Activated naive CD4-positive, alpha-beta T cell treated with anti-CD3 and anti-CD28 coated beads for 36 hours (primary cell): ENCODE measurements at regions not wholly inside any gene's neighbourhood (a gene's known extent, or its start where the extent isn't known, plus 50 kb on each side); places are given as distances from the start of the nearest gene placed in this dataset.

Experiments used
- CTCF ChIA-PET: fragments of 350-600 bp; sonication (Branson Sonifier 250); formaldehyde crosslinking; loops from one replicate; lab custom pipeline; 2021; ENCODE audit warnings: antibody characterized with exemption; lab: Charles Lee
- DNase-seq: peaks from one replicate; pipeline ENCODE4 v3.0.0-alpha.2; 2020
- H3K27ac Mint-ChIP-seq: one replicate; pipeline ENCODE4 v1.8.0; 2021; ENCODE audit warnings: mild to moderate bottlenecking, mixed read lengths
- H3K27me3 Mint-ChIP-seq: one replicate; pipeline ENCODE4 v1.8.0; 2021; ENCODE audit warnings: low read depth, mixed read lengths
- H3K36me3 Mint-ChIP-seq: one replicate; pipeline ENCODE4 v1.8.0; 2021; ENCODE audit warnings: low read depth, mixed read lengths
- H3K4me1 Mint-ChIP-seq: one replicate; pipeline ENCODE4 v1.8.0; 2021; ENCODE audit warnings: low read depth, mixed read lengths
- H3K4me3 Mint-ChIP-seq: one replicate; pipeline ENCODE4 v1.8.0; 2021; ENCODE audit warnings: mild to moderate bottlenecking, moderate library complexity, mixed read lengths
- H3K9me3 Mint-ChIP-seq: one replicate; pipeline ENCODE4 v1.8.0; 2021; ENCODE audit warnings: mixed read lengths
- intact Hi-C: fragments of 100-400 bp; cut with micrococcal nuclease; formaldehyde crosslinking; loops from one replicate; pipeline ENCODE4 v1.15.1; 2023

- Mint-ChIP-seq H3K27ac (no peak overlapping the region), H3K4me3 (no peak overlapping the region), H3K9me3 (no peaks in the 10 kb centered on the region), H3K27me3 (peaks cover 4% of the 10 kb centered on the region), H3K4me1 (no peaks in the 10 kb centered on the region), H3K36me3 (no peaks in the 10 kb centered on the region)
- intact Hi-C loops = no loop called here
- DNase-seq = no peak
- CTCF ChIA-PET = no interaction called here
Observed at GRCh38 chr10:121690152-121690848, 92.1 kb upstream of the FGFR2 start.

GRCh38 chr10:121687095-121687813, 89.0 kb upstream of the FGFR2 start:
- no peak overlapping the region for H3K4me3 Mint-ChIP-seq
- H3K4me1 Mint-ChIP-seq = no peaks in the 10 kb centered on the region
- peaks cover 9% of the 10 kb centered on the region for H3K27me3 Mint-ChIP-seq
- no peak for DNase-seq
- H3K36me3 Mint-ChIP-seq = no peaks in the 10 kb centered on the region
- CTCF ChIA-PET = interaction anchor here (1.2 kb wide), 1 partner anchor 24 kb away, joined by 3 read pairs; no protein-coding TSS in a partner anchor
- no peaks in the 10 kb centered on the region for H3K9me3 Mint-ChIP-seq
- H3K27ac Mint-ChIP-seq = no peak overlapping the region
- intact Hi-C loops = no loop called here

- Mint-ChIP-seq H3K4me3 (no peak overlapping the region), H3K27me3 (peaks cover 11% of the 10 kb centered on the region), H3K36me3 (no peaks in the 10 kb centered on the region), H3K27ac (no peak overlapping the region), H3K9me3 (no peaks in the 10 kb centered on the region), H3K4me1 (no peaks in the 10 kb centered on the region)
- no peak for DNase-seq
- CTCF ChIA-PET = no interaction called here
- intact Hi-C loops = no loop called here
Observed at GRCh38 chr10:121684276-121684675, 86.0 kb upstream of the FGFR2 start.

GRCh38 chr10:121683816-121684215, 85.6 kb upstream of the FGFR2 start:
- Mint-ChIP-seq H3K4me3 (no peak overlapping the region), H3K4me1 (no peaks in the 10 kb centered on the region), H3K27ac (no peak overlapping the region), H3K27me3 (peaks cover 14% of the 10 kb centered on the region), H3K36me3 (no peaks in the 10 kb centered on the region), H3K9me3 (no peaks in the 10 kb centered on the region)
- intact Hi-C loops = no loop called here
- no peak for DNase-seq
- CTCF ChIA-PET = no interaction called here

- Mint-ChIP-seq H3K4me1 (no peaks in the 10 kb centered on the region), H3K27ac (no peak overlapping the region), H3K4me3 (no peak overlapping the region), H3K9me3 (peaks cover 4% of the 10 kb centered on the region), H3K27me3 (peaks cover 16% of the 10 kb centered on the region), H3K36me3 (no peaks in the 10 kb centered on the region)
- no peak for DNase-seq
- CTCF ChIA-PET = no interaction called here
- intact Hi-C loops = no loop called here
Observed at GRCh38 chr10:121683366-121683765, 85.1 kb upstream of the FGFR2 start.

GRCh38 chr10:121681997-121682687, 83.9 kb upstream of the FGFR2 start:
- CTCF ChIA-PET = interaction anchor here (1.0 kb wide), 1 partner anchor 12 kb away, joined by 3 read pairs; no protein-coding TSS in a partner anchor
- no peak overlapping the region for H3K4me3 Mint-ChIP-seq
- no peaks in the 10 kb centered on the region for H3K36me3 Mint-ChIP-seq
- peaks cover 16% of the 10 kb centered on the region for H3K27me3 Mint-ChIP-seq
- peaks cover 5% of the 10 kb centered on the region for H3K9me3 Mint-ChIP-seq
- intact Hi-C loops = no loop called here
- H3K4me1 Mint-ChIP-seq = no peaks in the 10 kb centered on the region
- DNase-seq = no peak
- H3K27ac Mint-ChIP-seq = no peak overlapping the region

- intact Hi-C loops = no loop called here
- Mint-ChIP-seq H3K4me3 (no peak overlapping the region), H3K27ac (no peak overlapping the region), H3K36me3 (no peaks in the 10 kb centered on the region), H3K9me3 (peaks cover 5% of the 10 kb centered on the region), H3K27me3 (peaks cover 18% of the 10 kb centered on the region), H3K4me1 (no peaks in the 10 kb centered on the region)
- DNase-seq = no peak
- CTCF ChIA-PET = no interaction called here
Observed at GRCh38 chr10:121680879-121681655, 82.8 kb upstream of the FGFR2 start.

GRCh38 chr10:121679916-121680315, 81.7 kb upstream of the FGFR2 start:
- intact Hi-C loops = no loop called here
- H3K4me1 Mint-ChIP-seq = no peaks in the 10 kb centered on the region
- H3K27ac Mint-ChIP-seq = no peak overlapping the region
- H3K36me3 Mint-ChIP-seq = no peaks in the 10 kb centered on the region
- DNase-seq = no peak
- peaks cover 5% of the 10 kb centered on the region for H3K9me3 Mint-ChIP-seq
- CTCF ChIA-PET = no interaction called here
- no peak overlapping the region for H3K4me3 Mint-ChIP-seq
- peaks cover 15% of the 10 kb centered on the region for H3K27me3 Mint-ChIP-seq

GRCh38 chr10:121678631-121679174, 80.5 kb upstream of the FGFR2 start:
- intact Hi-C loops = no loop called here
- H3K36me3 Mint-ChIP-seq = no peaks in the 10 kb centered on the region
- DNase-seq = no peak
- peaks cover 11% of the 10 kb centered on the region for H3K27me3 Mint-ChIP-seq
- H3K27ac Mint-ChIP-seq = no peak overlapping the region
- no peak overlapping the region for H3K4me3 Mint-ChIP-seq
- H3K4me1 Mint-ChIP-seq = no peaks in the 10 kb centered on the region
- CTCF ChIA-PET = no interaction called here
- peaks cover 5% of the 10 kb centered on the region for H3K9me3 Mint-ChIP-seq

GRCh38 chr10:121677880-121678279, 79.6 kb upstream of the FGFR2 start:
- Mint-ChIP-seq H3K4me3 (no peak overlapping the region), H3K27me3 (peaks cover 11% of the 10 kb centered on the region), H3K9me3 (peaks cover 5% of the 10 kb centered on the region), H3K36me3 (no peaks in the 10 kb centered on the region), H3K4me1 (no peaks in the 10 kb centered on the region), H3K27ac (no peak overlapping the region)
- DNase-seq = no peak
- intact Hi-C loops = no loop called here
- CTCF ChIA-PET = interaction anchor here (1.1 kb wide), 1 partner anchor 55 kb away, joined by 3 read pairs; no protein-coding TSS in a partner anchor

- DNase-seq = no peak
- no peak overlapping the region for H3K4me3 Mint-ChIP-seq
Observed at GRCh38 chr10:121675344-121675743, 77.1 kb upstream of the FGFR2 start.

GRCh38 chr10:121674885-121675284, 76.6 kb upstream of the FGFR2 start:
- Mint-ChIP-seq H3K27ac (no peak overlapping the region), H3K27me3 (peaks cover 20% of the 10 kb centered on the region), H3K9me3 (peaks cover 5% of the 10 kb centered on the region), H3K4me1 (no peaks in the 10 kb centered on the region), H3K4me3 (no peak overlapping the region), H3K36me3 (no peaks in the 10 kb centered on the region)
- no peak for DNase-seq
- intact Hi-C loops = no loop called here
- CTCF ChIA-PET = no interaction called here

More at GRCh38 chr10:121675344-121675743, 77.1 kb upstream of the FGFR2 start:
- Mint-ChIP-seq H3K9me3 (peaks cover 5% of the 10 kb centered on the region), H3K4me1 (no peaks in the 10 kb centered on the region), H3K36me3 (no peaks in the 10 kb centered on the region), H3K27ac (no peak overlapping the region), H3K27me3 (peaks cover 19% of the 10 kb centered on the region)
- CTCF ChIA-PET = no interaction called here
- intact Hi-C loops = no loop called here
